DMS114 treated with DMSO at 0.1 percent for 48 hours (cell line): ENCODE measurements at regions not wholly inside any gene's neighbourhood (a gene's known extent, or its start where the extent isn't known, plus 50 kb on each side); places are given as distances from the start of the nearest gene placed in this dataset.
"Not testable (repeated sequence)": the region's sequence is repeated elsewhere in the genome, so short reads cannot be mapped to it uniquely, and the experiment has no call there.

Experiments
- DNase-seq: peaks from one replicate; lab custom pipeline; 2025; ENCODE audit not compliant: unreplicated experiment; lab: John Stamatoyannopoulos, UW

- no peak for DNase-seq
These were observed 138.6 kb upstream of the LGR5 start for GRCh38 chr12:71300772-71301675.

DNA sequence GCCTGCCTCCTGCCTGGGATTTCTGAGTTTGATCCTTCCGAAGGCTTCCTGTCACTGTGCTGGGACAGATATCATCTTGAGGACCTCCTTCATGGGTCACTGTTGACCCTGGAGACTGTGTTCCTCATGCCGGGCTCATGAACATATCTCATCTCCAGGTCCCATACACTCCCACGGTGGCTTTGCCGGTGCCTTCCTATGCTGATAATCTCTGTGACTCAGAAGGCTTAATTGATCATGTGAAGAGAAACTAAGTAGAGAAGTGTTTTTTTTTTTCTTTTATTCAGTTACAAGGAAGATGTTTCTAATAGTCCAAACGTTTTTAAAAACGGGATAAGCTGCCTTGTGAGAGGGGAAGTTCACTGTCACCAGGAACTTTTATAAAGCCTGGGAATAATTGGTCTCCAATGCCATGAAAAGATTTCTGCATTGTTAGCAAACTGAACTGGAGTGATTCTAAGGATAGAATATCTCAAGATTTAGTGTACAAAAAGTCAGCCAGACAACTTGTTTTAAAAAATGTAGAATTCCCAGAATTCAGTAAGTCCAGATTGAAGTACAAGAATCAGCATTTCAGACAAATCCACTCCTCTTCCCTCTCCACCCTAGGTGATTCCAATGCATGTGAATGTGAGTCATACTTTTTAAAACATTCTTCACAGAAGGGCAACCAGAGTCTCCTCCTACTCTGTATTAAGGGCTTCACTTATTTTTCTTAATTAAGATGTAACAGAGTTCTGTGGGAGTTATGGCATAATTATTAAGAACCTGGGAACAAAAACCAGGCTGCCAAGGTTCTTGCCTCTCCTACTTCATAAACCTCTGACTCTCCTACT is 139.8 kb upstream of the LGR5 start:
- no peak for DNase-seq

DNA sequence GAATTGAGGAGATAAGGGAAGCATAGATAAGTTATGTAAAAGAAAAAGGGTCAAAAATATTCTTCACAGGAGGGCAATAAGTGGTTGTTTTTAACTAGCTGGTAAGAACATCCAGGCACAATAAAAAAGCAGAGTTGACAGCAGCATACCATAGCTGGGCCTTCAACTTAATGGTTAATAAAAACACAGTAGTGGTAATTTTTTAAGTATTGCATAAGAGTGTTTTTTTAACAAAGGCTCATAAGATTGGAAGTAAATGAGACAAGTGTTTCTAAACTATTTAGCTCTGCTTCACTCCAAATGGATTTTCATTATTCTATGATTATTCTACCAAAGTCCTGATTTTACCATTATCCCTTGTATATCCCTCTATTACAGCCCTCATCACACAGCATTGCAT is 140.1 kb upstream of the TSPAN8 start:
- DNase-seq, result no peak

DNA sequence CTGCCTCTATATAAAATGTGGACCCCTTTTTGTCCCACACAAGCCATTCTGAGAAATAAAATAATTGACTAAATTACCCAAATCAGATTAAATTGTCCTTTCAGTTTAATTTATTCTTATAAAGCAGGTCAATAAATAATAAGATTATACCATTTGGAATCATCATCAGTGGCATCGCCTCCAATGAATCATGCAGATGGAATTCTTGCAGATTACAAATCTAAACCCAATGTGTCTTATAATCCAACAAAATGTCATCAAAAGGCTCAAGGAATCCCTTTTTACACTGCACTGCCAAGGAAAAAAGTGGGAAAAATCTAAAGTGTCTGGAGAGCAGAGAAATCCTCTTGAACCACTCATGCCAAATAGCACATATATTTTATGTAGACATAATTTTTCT is 138.2 kb upstream of the TSPAN8 start:
- DNase-seq, result no peak

GRCh38 chr12:71291746-71292145 is 133.9 kb upstream of the TSPAN8 start:
- DNase-seq, result no peak

- no peak for DNase-seq
These were observed 126.1 kb upstream of the TSPAN8 start for GRCh38 chr12:71283883-71284282.

GRCh38 chr12:71282925-71283324 is 125.1 kb upstream of the TSPAN8 start:
- DNase-seq, result no peak

DNA sequence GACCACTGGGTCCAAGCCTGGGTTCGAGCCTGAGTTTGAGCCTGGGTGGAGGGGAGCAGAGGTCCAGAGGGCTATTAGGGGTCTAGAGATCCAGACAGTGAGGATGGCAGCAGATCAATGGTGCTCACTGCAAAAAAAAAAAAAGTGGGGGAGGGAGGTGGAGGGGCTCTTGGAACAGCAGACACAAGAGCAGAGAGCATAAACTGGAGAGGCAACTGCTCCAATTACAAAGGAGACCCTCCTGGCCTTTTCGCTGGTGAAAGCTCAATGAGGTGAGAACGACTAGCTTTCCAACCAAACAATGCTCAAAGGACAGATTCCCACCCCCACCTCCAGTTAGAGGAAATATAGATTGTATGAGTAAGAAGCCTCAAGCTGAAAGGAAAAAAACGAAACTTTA is 124.2 kb upstream of the TSPAN8 start:
- DNase-seq, result no peak

GRCh38 chr12:71281425-71281824 is 123.6 kb upstream of the TSPAN8 start:
- no peak for DNase-seq

DNA sequence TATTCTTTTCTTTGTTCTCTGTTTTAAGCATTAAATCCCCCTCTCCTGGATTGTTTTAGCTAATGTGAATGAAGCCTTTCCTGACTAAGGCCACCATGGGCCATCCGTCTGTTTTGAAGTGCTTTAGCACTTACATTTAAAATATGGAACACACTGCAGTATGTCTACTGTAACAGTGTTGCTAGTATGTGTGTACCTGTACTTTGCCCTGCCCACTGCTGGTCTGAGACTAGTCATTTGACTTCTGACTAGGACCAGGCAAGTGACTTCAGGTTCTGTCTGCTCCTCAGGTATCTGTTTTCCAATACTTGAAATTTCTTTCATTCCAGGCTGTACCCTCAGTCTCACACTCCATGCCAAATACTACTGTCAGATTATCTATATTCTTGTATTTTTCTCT is 120.1 kb upstream of the TSPAN8 start:
- DNase-seq, result no peak

DNA sequence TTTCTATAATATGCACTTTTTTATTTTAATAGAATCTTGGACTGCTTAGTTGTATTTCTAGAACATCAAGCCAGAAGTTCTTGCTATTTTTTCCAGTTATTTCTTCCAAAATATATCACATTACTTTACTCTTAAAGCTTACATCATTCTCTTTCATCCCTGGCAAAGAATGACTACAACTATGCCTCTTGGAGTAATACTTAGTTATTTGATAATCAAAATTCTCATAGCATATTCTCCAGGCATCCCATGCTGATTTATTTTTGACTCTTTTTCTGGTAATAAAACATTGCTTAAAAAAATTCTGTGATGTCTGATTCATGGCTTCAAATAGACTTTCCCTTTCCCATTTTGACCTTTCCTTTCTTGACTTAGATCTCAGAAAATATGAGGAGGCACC is 118.7 kb upstream of the TSPAN8 start:
- no peak for DNase-seq

DNA sequence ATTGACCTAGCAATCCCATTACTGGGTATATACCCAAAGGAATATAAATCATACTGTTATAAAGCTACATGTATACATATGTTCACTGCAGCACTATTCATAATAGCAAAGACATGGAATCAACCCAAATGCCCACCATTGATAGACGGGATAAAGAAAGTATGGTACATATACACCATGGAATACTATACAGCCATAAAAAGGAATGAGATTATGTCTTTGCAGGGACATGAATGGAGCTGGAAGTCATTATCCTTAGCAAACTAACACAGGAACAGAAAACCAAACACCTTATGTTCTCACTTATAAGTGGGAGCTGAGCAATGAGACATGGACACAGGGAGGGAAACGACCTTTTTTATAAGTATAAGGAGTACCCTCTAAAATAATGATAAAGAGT is 113.0 kb upstream of the TSPAN8 start:
- DNase-seq, result not testable (repeated sequence)

- DNase-seq, result no peak
These were observed 112.3 kb upstream of the TSPAN8 start for GRCh38 chr12:71270057-71270456.

DNA sequence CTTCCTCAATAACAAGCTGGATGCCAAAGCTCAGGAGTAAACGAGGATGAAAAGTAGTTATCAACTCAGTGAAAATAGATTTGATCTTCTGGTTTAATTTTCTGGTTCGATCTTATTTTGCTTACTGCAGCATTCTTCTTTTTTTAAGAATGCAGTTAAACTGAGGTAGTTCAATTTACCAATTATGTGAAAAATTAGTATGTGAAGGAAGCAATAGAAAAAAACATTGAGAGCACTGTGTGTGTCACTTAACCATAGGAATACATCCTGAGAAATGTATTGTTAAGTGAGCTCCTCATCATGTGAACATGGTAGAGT is 111.4 kb upstream of the TSPAN8 start:
- no peak for DNase-seq

- no peak for DNase-seq
These were observed 110.9 kb upstream of the TSPAN8 start for GRCh38 chr12:71268598-71269280.

GRCh38 chr12:71266606-71267005 is 108.8 kb upstream of the TSPAN8 start:
- DNase-seq, result no peak

- DNase-seq, result not testable (repeated sequence)
These were observed 107.9 kb upstream of the TSPAN8 start for GRCh38 chr12:71265731-71266130.

DNA sequence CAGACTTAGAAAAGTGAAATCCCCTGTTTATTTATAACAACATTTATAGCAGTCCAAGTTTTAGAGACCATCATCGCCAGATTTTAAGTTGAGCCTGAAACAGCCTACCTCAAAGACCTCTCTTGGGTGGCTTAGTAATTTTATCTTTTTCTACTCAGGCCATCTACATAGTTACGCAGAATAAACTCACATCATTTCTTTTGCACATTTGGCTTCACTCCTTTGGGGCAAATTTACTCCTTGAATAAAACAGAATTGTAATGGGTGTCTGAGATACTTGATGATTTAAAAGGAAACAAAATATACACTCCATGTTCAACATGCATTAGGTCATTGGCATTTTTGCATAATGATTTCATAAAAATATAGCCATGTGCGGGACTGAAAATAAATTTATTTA is 104.7 kb upstream of the TSPAN8 start:
- no peak for DNase-seq

- no peak for DNase-seq
These were observed 94.7 kb upstream of the TSPAN8 start for GRCh38 chr12:71252473-71252872.

GRCh38 chr12:71250166-71250565 is 92.4 kb upstream of the TSPAN8 start:
- no peak for DNase-seq

- no peak for DNase-seq
These were observed 85.6 kb upstream of the TSPAN8 start for GRCh38 chr12:71243370-71243769.

GRCh38 chr12:71242511-71242910 is 84.7 kb upstream of the TSPAN8 start:
- no peak for DNase-seq
